HK-2 (cell line): ENCODE measurements at regions not wholly inside any gene's neighbourhood (a gene's known extent, or its start where the extent isn't known, plus 50 kb on each side); places are given as distances from the start of the nearest gene placed in this dataset.

Experiments
- DNase-seq: peaks from one replicate; pipeline ENCODE4 v3.0.0-alpha.2; 2018; ENCODE audit not compliant: unreplicated experiment

- no peak for DNase-seq
Observed at GRCh38 chrX:22664826-22665225, 334.9 kb upstream of the DDX53 start.

GRCh38 chrX:22665818-22666217 lies 333.9 kb upstream of the DDX53 start:
- no peak for DNase-seq

GRCh38 chrX:22666441-22666840 lies 333.3 kb upstream of the DDX53 start:
- DNase-seq: no peak

- no peak for DNase-seq
Observed at GRCh38 chrX:22674932-22675331, 324.8 kb upstream of the DDX53 start.

- DNase-seq: peak; percentile 28
Observed at GRCh38 chrX:22686138-22686541, 313.6 kb upstream of the DDX53 start.

GRCh38 chrX:22689290-22689689 lies 310.5 kb upstream of the DDX53 start:
- DNase-seq: no peak

GRCh38 chrX:22690116-22690515 lies 309.6 kb upstream of the DDX53 start:
- DNase-seq: no peak

- no peak for DNase-seq
Observed at GRCh38 chrX:22691966-22692565, 307.7 kb upstream of the DDX53 start.

- no peak for DNase-seq
Observed at GRCh38 chrX:22698151-22698550, 301.6 kb upstream of the DDX53 start.

GRCh38 chrX:22699581-22700091 lies 300.1 kb upstream of the DDX53 start:
- no peak for DNase-seq

GRCh38 chrX:22712942-22713341 lies 286.8 kb upstream of the DDX53 start:
- no peak for DNase-seq

GRCh38 chrX:22730542-22730941 lies 269.2 kb upstream of the DDX53 start:
- DNase-seq: no peak

- no peak for DNase-seq
Observed at GRCh38 chrX:22737541-22737940, 262.2 kb upstream of the DDX53 start.

GRCh38 chrX:22739276-22739675 lies 260.5 kb upstream of the DDX53 start:
- no peak for DNase-seq

GRCh38 chrX:22740836-22741235 lies 258.9 kb upstream of the DDX53 start:
- DNase-seq: no peak

- no peak for DNase-seq
Observed at GRCh38 chrX:22742174-22742573, 257.6 kb upstream of the DDX53 start.

- no peak for DNase-seq
Observed at GRCh38 chrX:22746081-22746480, 253.7 kb upstream of the DDX53 start.

GRCh38 chrX:22748093-22748999 lies 251.4 kb upstream of the DDX53 start:
- peak; percentile 18 for DNase-seq

- no peak for DNase-seq
Observed at GRCh38 chrX:22758807-22759481, 240.8 kb upstream of the DDX53 start.

GRCh38 chrX:22760513-22761057 lies 239.2 kb upstream of the DDX53 start:
- DNase-seq: no peak

GRCh38 chrX:22788221-22788620 lies 211.5 kb upstream of the DDX53 start:
- DNase-seq: no peak

GRCh38 chrX:22795671-22796070 lies 204.1 kb upstream of the DDX53 start:
- DNase-seq: peak; percentile 11
